GM18498 (cell line): ENCODE measurements at regions not wholly inside any gene's neighbourhood (a gene's known extent, or its start where the extent isn't known, plus 50 kb on each side); places are given as distances from the start of the nearest gene placed in this dataset.

Source experiments
- ATAC-seq: cut with Tn5 transposase; IDR thresholded peaks from one replicate; pipeline ENCODE4 v1.9.1; 2021; ENCODE audit warnings: mild to moderate bottlenecking, moderate library complexity; ENCODE audit not compliant: unreplicated experiment

DNA sequence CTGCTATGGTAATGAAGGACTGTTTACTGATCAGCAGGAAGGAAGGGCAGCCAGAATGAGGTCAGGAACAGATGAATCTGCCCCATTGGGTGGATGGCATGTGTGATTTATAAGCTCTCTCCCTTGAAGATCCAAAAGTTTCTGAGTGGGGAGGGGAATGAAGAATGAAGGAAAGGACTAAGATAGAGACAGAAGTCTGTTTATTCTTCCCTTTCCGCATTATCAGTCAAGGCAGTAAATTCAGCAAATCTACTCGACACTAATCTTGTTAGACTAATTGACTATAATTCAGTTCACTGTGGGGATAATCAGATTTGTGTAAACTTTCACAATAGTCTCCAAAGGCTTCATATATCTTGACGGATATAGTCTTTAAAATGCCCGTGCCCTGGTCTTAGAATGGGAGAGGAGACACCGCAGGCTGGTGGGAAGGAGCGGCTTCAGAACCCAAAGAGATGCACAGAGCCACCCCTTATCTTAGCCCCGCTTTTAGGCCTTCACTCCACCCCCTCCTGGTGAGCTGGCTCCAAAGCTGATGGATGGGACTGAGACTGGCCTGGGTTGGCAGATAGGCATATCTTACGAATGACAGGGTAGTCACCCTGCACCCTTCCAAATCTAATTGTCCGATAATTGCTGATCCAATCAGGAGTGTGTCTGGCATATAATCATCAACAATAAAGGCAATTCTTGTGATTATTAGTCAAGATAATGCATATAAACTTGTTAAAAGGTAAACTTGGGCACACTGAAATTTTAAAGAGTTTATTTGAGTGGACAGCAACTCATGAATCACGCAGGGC lies 76.0 kb upstream of the PPM1J start:
- no peak for ATAC-seq

DNA sequence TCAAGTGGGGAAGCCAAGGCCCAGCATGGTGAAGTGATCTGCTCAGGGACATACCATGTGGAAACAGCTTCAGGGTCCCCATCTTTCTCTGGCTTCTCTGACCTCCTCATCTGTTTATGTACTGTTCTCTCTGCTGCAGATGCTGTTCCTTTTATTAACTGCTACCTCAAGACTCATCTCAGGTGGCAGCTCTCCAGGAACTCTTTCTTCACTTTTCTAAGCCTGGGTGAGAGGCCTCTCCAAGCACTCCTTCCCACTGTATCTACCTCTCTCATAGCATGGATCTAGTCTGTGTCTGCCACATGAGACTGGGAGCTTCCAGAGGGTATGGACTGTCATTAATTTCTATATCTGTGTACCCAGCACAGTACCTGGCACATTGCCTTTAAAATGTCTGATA lies 73.4 kb upstream of the PPM1J start:
- no peak for ATAC-seq

DNA sequence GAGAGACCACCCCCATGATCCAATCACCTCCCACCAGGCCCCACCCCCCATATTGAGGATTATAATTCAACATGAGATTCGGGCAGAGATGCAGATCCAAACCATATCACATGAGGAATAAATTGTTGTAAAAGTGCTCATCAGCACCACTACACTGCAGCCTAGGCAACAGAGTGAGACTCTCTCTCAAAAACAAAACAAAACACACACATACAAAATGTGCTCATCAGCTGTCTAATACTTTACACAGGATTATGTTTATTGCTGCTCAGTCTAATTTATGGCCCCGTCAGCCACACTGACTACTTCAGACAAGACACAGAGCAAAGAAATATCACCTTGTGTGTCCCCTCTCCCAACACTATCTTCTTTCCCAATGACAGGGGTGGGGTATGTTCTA lies 72.9 kb upstream of the PPM1J start:
- no peak for ATAC-seq

DNA sequence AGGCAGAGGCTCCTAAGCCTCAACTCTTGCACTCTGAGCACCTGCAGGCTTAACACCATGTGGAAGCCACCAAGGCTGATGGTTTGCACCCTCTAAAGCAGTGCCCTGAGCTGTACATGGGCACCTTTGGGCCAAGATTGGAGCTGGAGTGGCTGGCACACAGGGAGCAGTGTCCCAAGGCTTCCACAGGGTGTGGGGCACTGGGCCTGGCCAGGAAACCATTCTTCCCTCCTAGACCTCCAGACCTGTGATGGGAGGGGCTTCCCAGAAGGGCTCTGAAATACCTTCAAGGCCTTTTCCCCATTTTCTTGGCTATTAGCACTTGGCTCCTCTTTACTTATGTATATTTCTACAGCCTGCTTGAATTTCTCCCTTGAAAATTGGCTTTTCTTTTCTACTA lies 67.9 kb upstream of the PPM1J start:
- ATAC-seq = no peak

DNA sequence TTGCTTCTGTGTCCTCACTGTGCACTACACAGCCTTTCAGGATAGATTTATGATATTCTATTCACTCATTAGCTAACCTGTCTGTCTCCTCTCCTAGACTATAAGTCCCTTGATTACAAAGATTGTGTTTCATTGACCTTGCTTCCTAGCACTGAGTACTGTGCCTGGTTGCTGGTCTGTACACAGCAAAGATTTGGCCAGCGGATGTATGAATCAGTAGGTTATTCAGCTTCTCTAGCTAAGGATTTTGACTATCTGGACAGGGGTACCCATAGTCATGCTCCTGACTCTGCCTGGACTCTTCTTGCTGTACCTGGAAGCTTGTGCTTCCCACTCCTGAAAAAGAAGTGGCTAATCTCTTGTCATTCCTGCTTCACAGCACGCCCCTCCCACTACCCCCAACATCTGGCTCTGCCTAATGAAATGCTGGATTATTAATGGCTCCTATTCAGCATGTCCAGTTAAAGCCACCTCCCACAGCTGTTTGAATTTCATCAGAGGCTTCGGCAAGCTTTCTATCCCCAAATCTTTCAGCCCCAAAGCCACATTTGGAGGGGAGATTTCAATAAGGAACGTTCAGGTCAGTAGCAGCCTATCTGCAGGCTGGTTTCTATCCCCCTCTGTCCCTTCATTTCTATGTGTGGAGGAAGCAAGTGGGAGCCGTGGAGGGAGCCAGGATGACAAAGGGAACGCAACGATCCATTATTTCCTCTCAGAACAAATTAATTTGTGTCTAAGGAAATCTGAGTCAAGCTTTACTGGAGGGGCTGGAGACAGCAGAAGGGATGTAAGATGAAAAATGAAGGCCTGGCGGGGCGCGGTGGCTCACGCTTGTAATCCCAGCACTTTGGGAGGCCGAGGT lies 64.8 kb upstream of the PPM1J start:
- no peak for ATAC-seq

DNA sequence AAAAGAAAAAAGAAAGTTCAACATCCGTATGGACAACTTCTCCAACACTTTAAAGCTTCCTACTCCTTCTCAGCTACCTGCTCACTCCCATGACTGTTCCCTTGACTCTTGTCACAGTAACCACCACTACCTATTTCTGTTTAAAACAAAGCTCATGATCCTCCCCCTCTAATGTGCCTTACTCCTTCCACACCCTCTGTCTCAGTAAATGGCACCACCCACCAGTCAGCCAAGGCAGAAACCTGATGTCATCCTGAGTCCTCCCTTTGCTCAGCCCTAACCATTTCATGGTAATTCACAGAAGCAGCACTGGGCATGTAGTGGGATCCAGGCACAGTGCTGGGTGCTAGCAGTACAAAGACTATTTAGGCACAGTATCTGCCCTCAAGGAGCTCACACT lies 63.0 kb upstream of the PPM1J start:
- ATAC-seq = no peak

DNA sequence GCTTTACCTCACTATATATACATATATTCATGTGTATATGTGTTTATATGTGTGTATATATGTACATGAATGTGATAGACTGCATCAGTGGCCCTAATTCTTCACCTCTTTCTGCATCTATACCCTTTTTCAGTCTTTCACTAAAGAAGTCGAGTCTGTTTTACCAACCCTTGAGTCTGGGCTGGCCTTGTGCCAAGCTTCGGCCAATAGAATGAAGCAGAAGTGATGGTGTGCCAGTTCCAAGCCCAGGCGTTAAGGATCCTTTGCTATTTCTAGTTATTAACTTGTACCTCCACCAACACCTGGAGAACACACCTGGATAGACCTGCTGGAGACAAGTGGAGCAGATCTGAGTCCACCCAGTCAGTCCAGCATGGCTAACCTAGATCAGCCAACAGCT lies 61.6 kb upstream of the PPM1J start:
- no peak for ATAC-seq

DNA sequence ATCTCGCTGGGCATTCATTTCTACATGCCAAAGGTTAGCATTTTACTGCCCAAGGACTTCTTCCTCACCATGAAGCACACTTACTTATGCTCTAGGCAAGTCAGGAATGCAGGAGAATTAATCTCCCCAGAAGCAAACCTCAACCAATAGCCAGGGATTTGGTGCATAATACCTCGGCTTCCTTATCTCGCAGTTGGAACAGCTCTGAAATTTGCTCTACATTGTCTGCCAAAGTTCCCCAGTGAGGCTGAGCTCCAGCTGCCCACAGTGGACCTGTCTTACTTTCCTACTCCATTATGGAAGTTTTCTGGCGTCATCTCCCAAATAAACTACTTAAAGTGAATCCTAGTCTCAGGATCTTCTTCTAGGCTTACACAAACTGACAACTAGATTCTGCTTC lies 57.6 kb upstream of the PPM1J start:
- ATAC-seq = no peak

DNA sequence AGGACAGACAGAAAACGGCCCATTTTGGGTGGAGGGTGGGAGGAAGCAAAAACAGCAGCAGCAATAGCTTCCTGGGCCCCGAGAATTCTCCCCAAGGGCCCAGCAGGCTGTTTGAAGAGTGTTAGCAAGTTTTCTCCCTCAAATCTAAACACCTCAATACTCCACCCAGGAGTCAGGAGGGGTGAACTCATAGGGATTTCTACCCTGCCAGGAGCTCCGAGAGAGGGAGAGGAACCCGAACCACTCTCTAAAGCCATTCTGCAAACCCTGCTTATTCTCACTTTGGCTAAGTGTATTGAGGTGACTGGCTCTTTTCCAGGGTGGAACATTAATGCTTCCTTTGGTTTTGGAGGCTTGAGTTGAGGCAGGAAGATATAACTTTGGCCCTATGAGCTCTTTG lies 55.6 kb upstream of the PPM1J start:
- ATAC-seq = no peak

DNA sequence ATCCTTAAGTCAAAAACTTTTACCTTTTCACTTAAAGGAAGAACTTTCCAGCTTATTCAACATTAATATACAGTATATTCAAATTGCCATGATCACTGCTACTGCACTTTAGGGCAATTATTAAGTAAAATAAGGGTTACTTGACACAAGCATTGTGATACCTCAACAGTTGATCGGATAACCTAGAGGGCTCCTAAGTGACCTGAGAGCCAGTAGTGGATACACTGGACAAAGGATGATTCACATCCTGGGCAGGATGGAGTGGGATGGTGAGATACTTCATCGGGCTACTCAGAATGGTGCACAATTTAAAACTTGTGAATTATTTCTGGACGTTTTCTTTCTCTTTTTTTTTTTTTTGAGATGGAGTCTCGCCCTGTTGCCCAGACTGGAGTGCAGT lies 54.5 kb upstream of the PPM1J start:
- no peak for ATAC-seq

DNA sequence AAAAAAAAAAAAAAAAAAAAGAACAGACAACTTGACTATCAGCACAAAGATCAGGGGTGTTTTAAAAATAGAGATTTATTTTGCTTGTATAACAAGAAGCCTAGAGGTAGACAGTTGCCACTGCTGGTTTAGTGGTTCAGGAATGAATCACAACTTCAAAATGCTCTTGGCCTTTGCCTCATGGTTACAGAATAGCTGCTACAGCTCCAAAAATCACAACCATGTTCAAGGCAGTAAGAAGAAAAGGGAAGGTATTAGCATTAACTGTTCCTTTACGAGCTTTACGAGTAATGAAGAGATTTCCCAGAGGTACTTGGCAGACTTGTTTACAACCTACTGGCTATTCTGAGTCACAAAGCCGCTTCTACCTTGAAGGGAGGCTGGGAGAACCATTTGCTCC lies 52.5 kb upstream of the PPM1J start:
- ATAC-seq = no peak
